Renal cortex interstitium (tissue), 11 donors: ENCODE measurements at regions not wholly inside any gene's neighbourhood (a gene's known extent, or its start where the extent isn't known, plus 50 kb on each side); places are given as distances from the start of the nearest gene placed in this dataset.
"Not testable (repeated sequence)": the region's sequence is repeated elsewhere in the genome, so short reads cannot be mapped to it uniquely, and the experiment has no call there.

ENCODE experiments used
- DNase-seq, 11 donors: peaks; one replicate each; pipeline ENCODE4 v3.0.0-alpha.2; 2013; ENCODE audit warnings: low read depth in 9 of 11, low spot score in 4 of 11; ENCODE audit errors: extremely low read depth in 1 of 11

GRCh38 chr18:51491678-51492372, 294.3 kb upstream of the MEX3C start:
- no peak for DNase-seq

GRCh38 chr18:51498085-51498855, 300.8 kb upstream of the MEX3C start:
- DNase-seq = no peak

- DNase-seq = no peak
Measured at GRCh38 chr18:51503351-51503750, 305.9 kb upstream of the MEX3C start.

- no peak for DNase-seq
Measured at GRCh38 chr18:51506811-51507210, 309.3 kb upstream of the MEX3C start.

- not testable (repeated sequence) for DNase-seq
Measured at GRCh38 chr18:51508410-51508809, 310.9 kb upstream of the MEX3C start.

GRCh38 chr18:51510020-51510419, 312.5 kb upstream of the MEX3C start:
- DNase-seq = no peak

GRCh38 chr18:51513517-51513916, 316.0 kb upstream of the MEX3C start:
- DNase-seq = no peak

- DNase-seq = no peak
Measured at GRCh38 chr18:51514128-51514527, 316.6 kb upstream of the MEX3C start.

GRCh38 chr18:51516478-51517038, 319.1 kb upstream of the MEX3C start:
- no peak for DNase-seq

GRCh38 chr18:51519571-51519970, 322.1 kb upstream of the MEX3C start:
- DNase-seq = no peak

GRCh38 chr18:51520676-51521180, 323.2 kb upstream of the MEX3C start:
- DNase-seq = no peak

- no peak for DNase-seq
Measured at GRCh38 chr18:51522338-51522737, 324.9 kb upstream of the MEX3C start.

GRCh38 chr18:51522821-51523220, 325.3 kb upstream of the MEX3C start:
- DNase-seq = no peak

- DNase-seq = no peak
Measured at GRCh38 chr18:51523671-51524070, 326.2 kb upstream of the MEX3C start.

- no peak for DNase-seq
Measured at GRCh38 chr18:51525453-51526225, 328.2 kb upstream of the MEX3C start.

GRCh38 chr18:51527826-51528225, 330.3 kb upstream of the MEX3C start:
- no peak for DNase-seq

GRCh38 chr18:51531501-51531900, 334.0 kb upstream of the MEX3C start:
- peak in 7 of 11 donors; percentile 1 to 24 (median 4) for DNase-seq

- DNase-seq = peak in 6 of 11 donors; percentile 11 to 25 (median 18)
Measured at GRCh38 chr18:51537487-51537886, 340.0 kb upstream of the MEX3C start.

- DNase-seq = no peak
Measured at GRCh38 chr18:51540562-51540961, 343.1 kb upstream of the MEX3C start.
